ENCODE measurements at regions not wholly inside any gene's neighbourhood (a gene's known extent, or its start where the extent isn't known, plus 50 kb on each side); places are given as distances from the start of the nearest gene placed in this dataset.
"Not testable (repeated sequence)": the region's sequence is repeated elsewhere in the genome, so short reads cannot be mapped to it uniquely, and the experiment has no call there.

DNA sequence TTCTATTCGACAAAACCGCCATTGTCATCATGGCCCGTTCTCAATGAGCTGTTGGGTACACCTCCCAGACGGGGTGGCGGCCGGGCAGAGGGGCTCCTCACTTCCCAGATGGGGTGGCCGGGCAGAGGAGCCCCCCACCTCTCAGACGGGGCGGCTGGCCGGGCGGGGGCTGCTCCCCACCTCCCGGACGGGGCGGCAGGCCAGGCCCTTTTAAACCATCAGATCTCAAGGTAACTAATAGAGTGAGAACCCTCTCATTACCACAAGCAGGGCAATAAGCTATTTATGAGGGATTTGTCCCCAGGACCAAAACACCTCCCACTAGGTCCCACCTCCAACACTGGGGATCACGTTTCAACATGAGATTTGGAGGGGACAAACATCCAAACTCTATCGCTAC is 571.5 kb downstream of the INSC start:
- not testable (repeated sequence) for H3K4me2 ChIP-seq; H3K9me2 ChIP-seq (ENCODE audit: insufficient read depth); H2AFZ ChIP-seq; DNase-seq (ENCODE audit: low spot score); ATAC-seq; H4K20me1 ChIP-seq (replicated peaks; ENCODE audit: insufficient read depth); H3K4me3 Mint-ChIP-seq; H3K27me3 Mint-ChIP-seq (ENCODE audit: insufficient read depth, low read depth, poor library complexity); H3K4me1 ChIP-seq (ENCODE audit: insufficient read depth); H3F3A ChIP-seq (replicated peaks; ENCODE audit: low read depth); H3K36me3 Mint-ChIP-seq (ENCODE audit: low read depth); H3K27ac Mint-ChIP-seq; H3K27me3 ChIP-seq (ENCODE audit: insufficient read depth); H3K9me3 Mint-ChIP-seq; H3K36me3 ChIP-seq (ENCODE audit: insufficient read depth); H3K79me2 ChIP-seq (replicated peaks; ENCODE audit: insufficient read depth); H3K4me3 ChIP-seq; H3K27ac ChIP-seq (ENCODE audit: low read depth)
- H3K4me1 Mint-ChIP-seq = peaks cover 14% of the 10 kb centered on the region

DNA sequence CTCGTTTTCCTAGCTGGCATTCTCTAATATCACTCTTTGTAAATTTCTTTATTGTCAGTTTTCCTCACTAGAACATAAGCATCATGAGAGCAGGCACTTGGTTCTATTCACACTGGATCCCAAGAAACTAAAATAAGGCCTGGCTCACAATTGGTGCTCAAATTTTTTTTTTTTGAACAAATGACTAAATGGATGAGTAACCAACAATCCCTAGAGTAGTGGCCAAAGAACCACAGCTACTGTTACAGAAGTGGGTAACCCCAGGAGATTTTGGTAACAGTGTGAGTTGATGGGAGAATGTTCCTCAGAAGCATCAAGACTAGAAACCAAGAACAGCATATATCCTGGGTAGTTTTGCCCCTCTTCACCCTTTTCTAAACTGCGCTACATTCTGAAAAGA is 572.6 kb downstream of the INSC start:
- H3K4me3 Mint-ChIP-seq = no peak overlapping the region
- no peak overlapping the region for H3K4me3 ChIP-seq
- ATAC-seq (no peak), DNase-seq (ENCODE audit: low spot score) (no peak)
- H3K36me3 Mint-ChIP-seq (ENCODE audit: low read depth) = no peaks in the 10 kb centered on the region
- H3K9me2 ChIP-seq (ENCODE audit: insufficient read depth) = peaks cover 7% of the 10 kb centered on the region; the same call in 1 of the 2 replicates
- H3K27me3 ChIP-seq (ENCODE audit: insufficient read depth) = no peaks in the 10 kb centered on the region
- no peaks in the 10 kb centered on the region for H3F3A ChIP-seq (replicated peaks; ENCODE audit: low read depth)
- H2AFZ ChIP-seq = no peak overlapping the region
- H3K27ac Mint-ChIP-seq = no peak overlapping the region
- no peaks in the 10 kb centered on the region for H3K36me3 ChIP-seq (ENCODE audit: insufficient read depth)
- no peaks in the 10 kb centered on the region for H3K79me2 ChIP-seq (replicated peaks; ENCODE audit: insufficient read depth)
- H3K4me1 Mint-ChIP-seq = peaks cover 14% of the 10 kb centered on the region
- no peaks in the 10 kb centered on the region for H3K27me3 Mint-ChIP-seq (ENCODE audit: insufficient read depth, low read depth, poor library complexity)
- peaks cover 4% of the 10 kb centered on the region; the same call in 2 of the 3 replicates for H3K9me3 Mint-ChIP-seq
- no peak overlapping the region for H3K4me2 ChIP-seq
- peaks cover 6% of the 10 kb centered on the region; the same call in 1 of the 2 replicates for H3K4me1 ChIP-seq (ENCODE audit: insufficient read depth)
- TF ChIP-seq, protein P1, sequence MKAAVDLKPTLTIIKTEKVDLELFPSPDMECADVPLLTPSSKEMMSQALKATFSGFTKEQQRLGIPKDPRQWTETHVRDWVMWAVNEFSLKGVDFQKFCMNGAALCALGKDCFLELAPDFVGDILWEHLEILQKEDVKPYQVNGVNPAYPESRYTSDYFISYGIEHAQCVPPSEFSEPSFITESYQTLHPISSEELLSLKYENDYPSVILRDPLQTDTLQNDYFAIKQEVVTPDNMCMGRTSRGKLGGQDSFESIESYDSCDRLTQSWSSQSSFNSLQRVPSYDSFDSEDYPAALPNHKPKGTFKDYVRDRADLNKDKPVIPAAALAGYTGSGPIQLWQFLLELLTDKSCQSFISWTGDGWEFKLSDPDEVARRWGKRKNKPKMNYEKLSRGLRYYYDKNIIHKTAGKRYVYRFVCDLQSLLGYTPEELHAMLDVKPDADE (IDR thresholded peaks at IDR 0.05) = no peak
- no peak for TF ChIP-seq EZH2phosphoT487 (IDR thresholded peaks at IDR 0.05; ENCODE audit: unreplicated experiment)
- H3K27ac ChIP-seq (ENCODE audit: low read depth) = no peak overlapping the region
- H4K20me1 ChIP-seq (replicated peaks; ENCODE audit: insufficient read depth) = no peaks in the 10 kb centered on the region

DNA sequence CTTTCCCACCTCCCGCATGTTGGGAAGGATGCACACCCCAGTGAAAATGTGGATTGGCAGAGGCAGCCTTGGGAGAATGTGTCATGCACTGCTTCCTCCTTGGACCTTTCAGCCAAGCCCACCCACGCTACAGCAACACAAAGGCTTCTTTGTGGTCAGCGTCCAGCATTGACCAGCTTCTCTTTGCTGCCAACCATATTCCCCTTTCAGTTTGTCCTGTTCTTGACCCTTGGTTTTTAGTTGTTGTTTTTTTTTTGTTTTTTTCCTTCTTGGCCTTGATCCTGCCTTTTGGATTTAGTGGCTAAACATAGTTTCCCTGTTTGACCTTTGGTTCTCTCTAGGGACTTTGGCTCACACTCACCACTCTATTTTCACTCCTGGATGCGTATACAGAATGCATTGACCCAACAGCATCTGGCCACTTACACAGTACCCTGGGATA is 573.6 kb downstream of the INSC start:
- Histone ChIP-seq H4K20me1 (replicated peaks; ENCODE audit: insufficient read depth) (no peaks in the 10 kb centered on the region), H3K27ac (ENCODE audit: low read depth) (no peak overlapping the region), H3K36me3 (ENCODE audit: insufficient read depth) (no peaks in the 10 kb centered on the region), H3K4me3 (no peak overlapping the region), H3F3A (replicated peaks; ENCODE audit: low read depth) (no peaks in the 10 kb centered on the region), H3K27me3 (ENCODE audit: insufficient read depth) (no peaks in the 10 kb centered on the region), H3K4me2 (no peak overlapping the region), H3K9me2 (ENCODE audit: insufficient read depth) (peaks cover 7% of the 10 kb centered on the region; the same call in 1 of the 2 replicates), H2AFZ (no peak overlapping the region), H3K79me2 (replicated peaks; ENCODE audit: insufficient read depth) (no peaks in the 10 kb centered on the region), H3K4me1 (ENCODE audit: insufficient read depth) (peaks cover 6% of the 10 kb centered on the region; the same call in 1 of the 2 replicates)
- Mint-ChIP-seq H3K4me3 (no peak overlapping the region), H3K27me3 (ENCODE audit: insufficient read depth, low read depth, poor library complexity) (no peaks in the 10 kb centered on the region), H3K4me1 (peaks cover 14% of the 10 kb centered on the region), H3K9me3 (peaks cover 4% of the 10 kb centered on the region; the same call in 2 of the 3 replicates), H3K36me3 (ENCODE audit: low read depth) (no peaks in the 10 kb centered on the region), H3K27ac (no peak overlapping the region)
- no peak for DNase-seq (ENCODE audit: low spot score)
- no peak for ATAC-seq
- TF ChIP-seq, protein P2, sequence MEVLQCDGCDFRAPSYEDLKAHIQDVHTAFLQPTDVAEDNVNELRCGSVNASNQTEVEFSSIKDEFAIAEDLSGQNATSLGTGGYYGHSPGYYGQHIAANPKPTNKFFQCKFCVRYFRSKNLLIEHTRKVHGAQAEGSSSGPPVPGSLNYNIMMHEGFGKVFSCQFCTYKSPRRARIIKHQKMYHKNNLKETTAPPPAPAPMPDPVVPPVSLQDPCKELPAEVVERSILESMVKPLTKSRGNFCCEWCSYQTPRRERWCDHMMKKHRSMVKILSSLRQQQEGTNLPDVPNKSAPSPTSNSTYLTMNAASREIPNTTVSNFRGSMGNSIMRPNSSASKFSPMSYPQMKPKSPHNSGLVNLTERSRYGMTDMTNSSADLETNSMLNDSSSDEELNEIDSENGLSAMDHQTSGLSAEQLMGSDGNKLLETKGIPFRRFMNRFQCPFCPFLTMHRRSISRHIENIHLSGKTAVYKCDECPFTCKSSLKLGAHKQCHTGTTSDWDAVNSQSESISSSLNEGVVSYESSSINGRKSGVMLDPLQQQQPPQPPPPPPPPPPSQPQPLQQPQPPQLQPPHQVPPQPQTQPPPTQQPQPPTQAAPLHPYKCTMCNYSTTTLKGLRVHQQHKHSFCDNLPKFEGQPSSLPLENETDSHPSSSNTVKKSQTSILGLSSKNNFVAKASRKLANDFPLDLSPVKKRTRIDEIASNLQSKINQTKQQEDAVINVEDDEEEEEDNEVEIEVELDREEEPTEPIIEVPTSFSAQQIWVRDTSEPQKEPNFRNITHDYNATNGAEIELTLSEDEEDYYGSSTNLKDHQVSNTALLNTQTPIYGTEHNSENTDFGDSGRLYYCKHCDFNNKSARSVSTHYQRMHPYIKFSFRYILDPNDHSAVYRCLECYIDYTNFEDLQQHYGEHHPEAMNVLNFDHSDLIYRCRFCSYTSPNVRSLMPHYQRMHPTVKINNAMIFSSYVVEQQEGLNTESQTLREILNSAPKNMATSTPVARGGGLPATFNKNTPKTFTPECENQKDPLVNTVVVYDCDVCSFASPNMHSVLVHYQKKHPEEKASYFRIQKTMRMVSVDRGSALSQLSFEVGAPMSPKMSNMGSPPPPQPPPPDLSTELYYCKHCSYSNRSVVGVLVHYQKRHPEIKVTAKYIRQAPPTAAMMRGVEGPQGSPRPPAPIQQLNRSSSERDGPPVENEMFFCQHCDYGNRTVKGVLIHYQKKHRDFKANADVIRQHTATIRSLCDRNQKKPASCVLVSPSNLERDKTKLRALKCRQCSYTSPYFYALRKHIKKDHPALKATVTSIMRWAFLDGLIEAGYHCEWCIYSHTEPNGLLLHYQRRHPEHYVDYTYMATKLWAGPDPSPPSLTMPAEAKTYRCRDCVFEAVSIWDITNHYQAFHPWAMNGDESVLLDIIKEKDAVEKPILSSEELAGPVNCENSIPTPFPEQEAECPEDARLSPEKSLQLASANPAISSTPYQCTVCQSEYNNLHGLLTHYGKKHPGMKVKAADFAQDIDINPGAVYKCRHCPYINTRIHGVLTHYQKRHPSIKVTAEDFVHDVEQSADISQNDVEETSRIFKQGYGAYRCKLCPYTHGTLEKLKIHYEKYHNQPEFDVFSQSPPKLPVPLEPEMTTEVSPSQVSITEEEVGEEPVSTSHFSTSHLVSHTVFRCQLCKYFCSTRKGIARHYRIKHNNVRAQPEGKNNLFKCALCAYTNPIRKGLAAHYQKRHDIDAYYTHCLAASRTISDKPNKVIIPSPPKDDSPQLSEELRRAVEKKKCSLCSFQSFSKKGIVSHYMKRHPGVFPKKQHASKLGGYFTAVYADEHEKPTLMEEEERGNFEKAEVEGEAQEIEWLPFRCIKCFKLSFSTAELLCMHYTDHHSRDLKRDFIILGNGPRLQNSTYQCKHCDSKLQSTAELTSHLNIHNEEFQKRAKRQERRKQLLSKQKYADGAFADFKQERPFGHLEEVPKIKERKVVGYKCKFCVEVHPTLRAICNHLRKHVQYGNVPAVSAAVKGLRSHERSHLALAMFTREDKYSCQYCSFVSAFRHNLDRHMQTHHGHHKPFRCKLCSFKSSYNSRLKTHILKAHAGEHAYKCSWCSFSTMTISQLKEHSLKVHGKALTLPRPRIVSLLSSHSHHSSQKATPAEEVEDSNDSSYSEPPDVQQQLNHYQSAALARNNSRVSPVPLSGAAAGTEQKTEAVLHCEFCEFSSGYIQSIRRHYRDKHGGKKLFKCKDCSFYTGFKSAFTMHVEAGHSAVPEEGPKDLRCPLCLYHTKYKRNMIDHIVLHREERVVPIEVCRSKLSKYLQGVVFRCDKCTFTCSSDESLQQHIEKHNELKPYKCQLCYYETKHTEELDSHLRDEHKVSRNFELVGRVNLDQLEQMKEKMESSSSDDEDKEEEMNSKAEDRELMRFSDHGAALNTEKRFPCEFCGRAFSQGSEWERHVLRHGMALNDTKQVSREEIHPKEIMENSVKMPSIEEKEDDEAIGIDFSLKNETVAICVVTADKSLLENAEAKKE (CRISPR knock-in tag; IDR thresholded peaks at IDR 0.05) = no peak
- TF ChIP-seq, protein P3, sequence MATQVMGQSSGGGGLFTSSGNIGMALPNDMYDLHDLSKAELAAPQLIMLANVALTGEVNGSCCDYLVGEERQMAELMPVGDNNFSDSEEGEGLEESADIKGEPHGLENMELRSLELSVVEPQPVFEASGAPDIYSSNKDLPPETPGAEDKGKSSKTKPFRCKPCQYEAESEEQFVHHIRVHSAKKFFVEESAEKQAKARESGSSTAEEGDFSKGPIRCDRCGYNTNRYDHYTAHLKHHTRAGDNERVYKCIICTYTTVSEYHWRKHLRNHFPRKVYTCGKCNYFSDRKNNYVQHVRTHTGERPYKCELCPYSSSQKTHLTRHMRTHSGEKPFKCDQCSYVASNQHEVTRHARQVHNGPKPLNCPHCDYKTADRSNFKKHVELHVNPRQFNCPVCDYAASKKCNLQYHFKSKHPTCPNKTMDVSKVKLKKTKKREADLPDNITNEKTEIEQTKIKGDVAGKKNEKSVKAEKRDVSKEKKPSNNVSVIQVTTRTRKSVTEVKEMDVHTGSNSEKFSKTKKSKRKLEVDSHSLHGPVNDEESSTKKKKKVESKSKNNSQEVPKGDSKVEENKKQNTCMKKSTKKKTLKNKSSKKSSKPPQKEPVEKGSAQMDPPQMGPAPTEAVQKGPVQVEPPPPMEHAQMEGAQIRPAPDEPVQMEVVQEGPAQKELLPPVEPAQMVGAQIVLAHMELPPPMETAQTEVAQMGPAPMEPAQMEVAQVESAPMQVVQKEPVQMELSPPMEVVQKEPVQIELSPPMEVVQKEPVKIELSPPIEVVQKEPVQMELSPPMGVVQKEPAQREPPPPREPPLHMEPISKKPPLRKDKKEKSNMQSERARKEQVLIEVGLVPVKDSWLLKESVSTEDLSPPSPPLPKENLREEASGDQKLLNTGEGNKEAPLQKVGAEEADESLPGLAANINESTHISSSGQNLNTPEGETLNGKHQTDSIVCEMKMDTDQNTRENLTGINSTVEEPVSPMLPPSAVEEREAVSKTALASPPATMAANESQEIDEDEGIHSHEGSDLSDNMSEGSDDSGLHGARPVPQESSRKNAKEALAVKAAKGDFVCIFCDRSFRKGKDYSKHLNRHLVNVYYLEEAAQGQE (IDR thresholded peaks at IDR 0.05; ENCODE audit: unreplicated experiment) = no peak
- TF ChIP-seq ZNF114 (CRISPR knock-in tag; IDR thresholded peaks at IDR 0.05) = no peak
